HepG2 (cell line): ENCODE measurements at regions not wholly inside any gene's neighbourhood (a gene's known extent, or its start where the extent isn't known, plus 50 kb on each side); places are given as distances from the start of the nearest gene placed in this dataset.

ENCODE experiments used
- ATAC-seq: fragments of 200-7000 bp; cut with Tn5 transposase; 3 replicates; pipeline ENCODE4 v1.9.1; 2020; ENCODE audit warnings: mild to moderate bottlenecking, moderate library complexity
- BruUV-seq: library from RNA; stranded (reverse); fragments of 400-500 nt; replicated peaks from 2 replicates; lab custom pipeline; 2021; lab: Mats Ljungman, UMichigan
- CTCF ChIA-PET: fragments of 300-600 bp; formaldehyde crosslinking; extraction: SDS; loops from one replicate; lab custom pipeline; 2021; ENCODE audit warnings: low total read pairs, inconsistent platforms, low intra/inter-chr PET ratio; lab: Yijun Ruan, JAX
- POLR2A ChIA-PET: fragments of 350-600 bp; sonication (Branson Sonifier 250); formaldehyde crosslinking; loops from one replicate; lab custom pipeline; 2020; ENCODE audit warnings: antibody characterized with exemption, inconsistent platforms; lab: Yijun Ruan, JAX
- DNase-seq: peaks from one replicate; pipeline ENCODE4 v3.0.0-alpha.2; 2015; ENCODE audit warnings: low spot score
- FAIRE-seq: peaks from 3 replicates; lab custom pipeline; 2011; peaks lifted over from hg19 to GRCh38; lab: Jason Lieb, UNC
- H2AFZ ChIP-seq: one replicate; pipeline ENCODE4 v1.6.1; 2011; ENCODE audit warnings: low read length, inconsistent platforms
- H3K27ac ChIP-seq: fragments of 300-600 bp; 3 replicates; pipeline ENCODE4 v1.8.0; 2011; ENCODE audit warnings: mixed run types, mild to moderate bottlenecking, mixed read lengths, low read length, inconsistent platforms; ENCODE audit not compliant: insufficient read depth; ENCODE audit errors: extremely low read length
- H3K27me3 ChIP-seq, 2 experiments: fragments of 200-600 bp in 1 of 2; 2 replicates in 1 of 2; 3 replicates in 1 of 2; pipeline versions ENCODE4 v1.6.0 to v1.8.0; 2011; ENCODE audit warnings: low read length in 2 of 2, mild to moderate bottlenecking in 2 of 2, moderate library complexity in 2 of 2, inconsistent platforms in 1 of 2; ENCODE audit not compliant: insufficient read depth in 2 of 2, control insufficient read depth in 1 of 2
- H3K36me3 ChIP-seq, 2 experiments: fragments of 200-600 bp in 1 of 2; replicated peaks in 1 of 2; 2 replicates in 1 of 2; 3 replicates in 1 of 2; pipeline versions ENCODE4 v1.5.1 to v1.8.0; 2011; ENCODE audit warnings: low read length in 2 of 2, inconsistent platforms in 1 of 2; ENCODE audit not compliant: insufficient read depth in 2 of 2, control insufficient read depth in 1 of 2
- H3K4me1 ChIP-seq: 2 replicates; pipeline ENCODE4 v1.5.1; 2012; ENCODE audit warnings: low read length, inconsistent platforms; ENCODE audit not compliant: insufficient read depth
- H3K4me2 ChIP-seq: 2 replicates; pipeline ENCODE4 v1.6.0; 2011; ENCODE audit warnings: low read depth, low read length, inconsistent platforms
- H3K4me3 ChIP-seq, 3 experiments: fragments of 200-600 bp in 1 of 3; sonication (generic), shearing (Covaris generic) in 1 of 3; replicated peaks in 1 of 3; 2 replicates each; pipeline ENCODE4 v1.5.1; 2011 to 2016; ENCODE audit warnings: low read length in 3 of 3, inconsistent platforms in 2 of 3, low read depth in 2 of 3, mild to moderate bottlenecking in 2 of 3, control low read depth in 1 of 3, mixed read lengths in 1 of 3; ENCODE audit not compliant: insufficient read depth in 1 of 3
- H3K79me2 ChIP-seq: one replicate; pipeline ENCODE4 v1.6.1; 2011; ENCODE audit warnings: low read length, inconsistent platforms; ENCODE audit not compliant: insufficient read depth
- H3K9ac ChIP-seq: 2 replicates; pipeline ENCODE4 v1.6.0; 2011; ENCODE audit warnings: mild to moderate bottlenecking, low read depth, low read length, inconsistent platforms; ENCODE audit not compliant: insufficient read depth
- H3K9me3 ChIP-seq: 2 replicates; pipeline ENCODE4 v1.5.1; 2012; ENCODE audit warnings: mild to moderate bottlenecking, low read length
- H4K20me1 ChIP-seq: 2 replicates; pipeline ENCODE4 v1.6.0; 2011; ENCODE audit warnings: inconsistent platforms, mild to moderate bottlenecking, low read length, moderate library complexity; ENCODE audit not compliant: insufficient read depth
- BRD4 ChIP-seq: sonication (generic); formaldehyde crosslinking; IDR thresholded peaks from 2 replicates; pipeline ENCODE4 v1.4.0; 2020; ENCODE audit warnings: missing genetic modification reagents
- CCAR2 ChIP-seq: fragments of 200-400 bp; formaldehyde crosslinking; optimal IDR thresholded peaks from 2 replicates; pipeline ENCODE3; 2018; ENCODE audit warnings: low read depth, mild to moderate bottlenecking, low read length, moderate library complexity
- NR2F2 ChIP-seq: IDR thresholded peaks from 2 replicates; pipeline ENCODE4 v1.6.1; 2012; ENCODE audit warnings: low read depth, inconsistent platforms, borderline replicate concordance
- ZNF546 ChIP-seq: sonication (generic); formaldehyde crosslinking; conservative IDR thresholded peaks from 2 replicates; pipeline ENCODE4 v1.8.1; 2023; ENCODE audit warnings: mild to moderate bottlenecking, missing genetic modification reagents
- ZNF552 ChIP-seq: sonication (generic); formaldehyde crosslinking; IDR thresholded peaks from 2 replicates; pipeline ENCODE4 v1.9.0; 2022; ENCODE audit warnings: missing genetic modification reagents, mild to moderate bottlenecking, borderline replicate concordance
- WGBS: methylation state at CpG from one replicate; pipeline ENCODE4 v1.1.6; 2017; ENCODE audit warnings: low lambda C conversion rate; 5-methylcytosine and 5-hydroxymethylcytosine counted together
- in situ Hi-C: cut with HindIII; loops from 2 replicates; pipeline ENCODE4 v1.10.0; 2017; ENCODE audit warnings: low pct_unique_long_range_greater_than_20kb; ENCODE audit not compliant: extremely low pct_ligation_motif_present
- intact Hi-C: fragments of 100-400 bp; cut with micrococcal nuclease; formaldehyde crosslinking; loops from one replicate; pipeline ENCODE4 v1.10.0; 2022; ENCODE audit not compliant: unreplicated experiment
- TF ChIP-seq, protein P1 (sequence below): sonication (generic); formaldehyde crosslinking; IDR thresholded peaks from 2 replicates; pipeline ENCODE4 v1.4.0; 2020; ENCODE audit warnings: mild to moderate bottlenecking, missing genetic modification reagents

DNA sequence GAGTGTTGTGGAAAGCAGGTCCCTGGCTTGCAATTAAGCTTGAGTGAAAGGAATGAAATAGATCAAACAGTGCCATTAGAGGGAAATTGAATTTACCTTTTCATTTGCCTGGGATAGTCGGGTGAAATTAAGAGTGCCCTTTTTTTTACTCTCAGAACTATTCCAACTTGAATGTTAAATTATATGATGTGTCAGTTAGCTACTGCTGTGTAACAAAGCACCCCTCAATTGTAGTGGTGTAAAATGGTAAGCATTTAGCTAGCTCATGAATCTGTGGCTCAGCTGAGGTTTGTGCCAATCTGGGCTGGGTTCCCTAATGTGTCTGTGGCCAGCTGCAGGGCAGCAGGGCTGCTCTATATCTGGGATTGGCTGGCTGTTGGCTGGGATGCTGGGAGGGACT lies 571.4 kb downstream of the MN1 start (continued):
- TF ChIP-seq, protein P1, sequence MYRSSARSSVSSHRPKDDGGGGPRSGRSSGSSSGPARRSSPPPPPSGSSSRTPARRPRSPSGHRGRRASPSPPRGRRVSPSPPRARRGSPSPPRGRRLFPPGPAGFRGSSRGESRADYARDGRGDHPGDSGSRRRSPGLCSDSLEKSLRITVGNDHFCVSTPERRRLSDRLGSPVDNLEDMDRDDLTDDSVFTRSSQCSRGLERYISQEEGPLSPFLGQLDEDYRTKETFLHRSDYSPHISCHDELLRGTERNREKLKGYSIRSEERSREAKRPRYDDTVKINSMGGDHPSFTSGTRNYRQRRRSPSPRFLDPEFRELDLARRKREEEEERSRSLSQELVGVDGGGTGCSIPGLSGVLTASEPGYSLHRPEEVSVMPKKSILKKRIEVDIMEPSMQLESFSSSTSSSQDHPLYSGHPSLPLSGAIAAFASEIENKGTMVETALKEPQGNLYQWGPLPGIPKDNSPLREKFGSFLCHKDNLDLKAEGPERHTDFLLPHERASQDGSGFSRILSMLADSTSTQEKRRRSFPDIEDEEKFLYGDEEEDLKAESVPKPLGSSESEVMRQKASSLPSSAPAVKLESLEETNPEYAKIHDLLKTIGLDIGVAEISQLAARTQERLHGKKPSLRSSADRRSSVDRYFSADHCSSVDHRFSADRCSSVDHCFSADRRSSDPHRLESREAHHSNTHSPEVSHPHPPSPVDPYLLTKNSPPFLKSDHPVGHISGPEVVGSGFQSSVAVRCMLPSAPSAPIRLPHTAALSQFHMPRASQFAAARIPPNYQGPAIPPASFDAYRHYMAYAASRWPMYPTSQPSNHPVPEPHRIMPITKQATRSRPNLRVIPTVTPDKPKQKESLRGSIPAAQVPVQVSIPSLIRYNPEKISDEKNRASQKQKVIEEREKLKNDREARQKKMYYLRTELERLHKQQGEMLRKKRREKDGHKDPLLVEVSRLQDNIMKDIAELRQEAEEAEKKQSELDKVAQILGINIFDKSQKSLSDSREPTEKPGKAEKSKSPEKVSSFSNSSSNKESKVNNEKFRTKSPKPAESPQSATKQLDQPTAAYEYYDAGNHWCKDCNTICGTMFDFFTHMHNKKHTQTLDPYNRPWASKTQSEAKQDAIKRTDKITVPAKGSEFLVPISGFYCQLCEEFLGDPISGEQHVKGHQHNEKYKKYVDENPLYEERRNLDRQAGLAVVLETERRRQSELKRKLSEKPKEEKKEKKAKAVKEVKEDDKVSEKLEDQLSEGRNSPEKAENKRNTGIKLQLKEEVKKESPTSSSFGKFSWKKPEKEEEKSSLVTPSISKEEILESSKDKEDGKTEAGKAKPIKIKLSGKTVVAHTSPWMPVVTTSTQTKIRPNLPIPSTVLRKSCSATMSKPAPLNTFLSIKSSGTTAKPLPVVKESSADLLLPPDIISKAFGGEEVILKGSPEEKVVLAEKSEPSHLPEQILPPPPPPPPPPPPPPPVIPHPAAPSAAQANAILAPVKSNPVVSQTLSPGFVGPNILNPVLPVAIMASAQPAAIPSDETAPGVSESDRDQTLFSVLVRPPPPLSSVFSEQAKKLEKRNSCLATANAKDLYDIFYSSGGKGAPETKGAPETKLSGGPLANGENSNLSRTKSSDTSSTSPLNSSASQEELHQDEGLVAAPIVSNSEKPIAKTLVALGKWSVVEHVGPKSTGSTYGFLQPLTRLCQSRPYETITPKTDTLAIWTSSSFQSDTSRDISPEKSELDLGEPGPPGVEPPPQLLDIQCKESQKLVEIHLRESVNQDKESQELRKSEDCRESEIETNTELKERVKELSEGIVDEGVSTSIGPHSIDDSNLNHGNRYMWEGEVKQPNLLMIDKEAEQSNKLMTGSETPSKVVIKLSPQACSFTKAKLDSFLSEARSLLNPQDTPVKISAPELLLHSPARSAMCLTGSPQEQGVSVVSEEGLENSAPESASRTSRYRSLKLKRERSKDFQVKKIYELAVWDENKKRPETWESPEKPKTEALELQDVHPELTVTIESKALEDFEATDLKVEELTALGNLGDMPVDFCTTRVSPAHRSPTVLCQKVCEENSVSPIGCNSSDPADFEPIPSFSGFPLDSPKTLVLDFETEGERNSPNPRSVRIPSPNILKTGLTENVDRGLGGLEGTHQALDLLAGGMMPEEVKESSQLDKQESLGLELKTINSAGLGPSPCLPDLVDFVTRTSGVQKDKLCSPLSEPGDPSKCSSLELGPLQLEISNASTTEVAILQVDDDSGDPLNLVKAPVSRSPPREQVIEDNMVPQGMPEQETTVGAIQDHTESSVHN (CRISPR knock-in tag), result no peak
- TF ChIP-seq ZNF546 (CRISPR knock-in tag) (no peak), ZNF552 (no peak), NR2F2 (no peak), BRD4 (CRISPR knock-in tag) (no peak)

DNA sequence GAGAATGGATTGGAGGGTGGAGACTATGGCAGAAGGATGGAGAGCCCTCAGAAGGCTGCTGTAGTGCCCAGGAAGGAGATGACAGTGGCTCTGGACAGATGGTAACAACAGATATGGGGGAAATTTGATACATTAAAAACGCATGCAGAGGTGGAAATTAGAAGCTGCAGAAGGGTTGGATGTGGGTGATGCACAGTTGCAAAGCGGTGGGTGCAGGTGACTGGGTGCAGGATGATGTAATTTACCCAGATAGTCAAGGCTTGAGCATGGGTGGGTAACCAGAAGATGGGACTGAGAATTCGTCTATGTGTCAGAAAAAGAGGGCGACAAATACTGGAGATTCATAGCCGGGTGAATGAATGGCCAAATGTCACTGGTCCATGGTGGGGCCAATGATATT lies 570.3 kb downstream of the MN1 start:
- no peak for TF ChIP-seq CCAR2
- H3K27me3 ChIP-seq, result no peaks in the 10 kb centered on the region; a peak in 1 of 5 replicates
- intact Hi-C loops, result no loop called here
- DNase-seq, result no peak
- in situ Hi-C loops, result no loop called here
- ChIA-PET POLR2A (no interaction called here), CTCF (no interaction called here)
- no TSS peak for BruUV-seq
- no peak overlapping the region for H3K9ac ChIP-seq
- H4K20me1 ChIP-seq, result no peaks in the 10 kb centered on the region
- H3K4me3 ChIP-seq, result no peak overlapping the region
- no peaks in the 10 kb centered on the region for H3K79me2 ChIP-seq
- H3K9me3 ChIP-seq, result no peaks in the 10 kb centered on the region
- H3K4me2 ChIP-seq, result no peak overlapping the region
- ATAC-seq, result no peak
- no peak overlapping the region for H2AFZ ChIP-seq
- no peak overlapping the region for H3K27ac ChIP-seq
- WGBS, result 19% methylated on average over 5 of the region's 5 CpGs
- no peaks in the 10 kb centered on the region for H3K4me1 ChIP-seq
- FAIRE-seq, result no peak
- H3K36me3 ChIP-seq, result no peaks in the 10 kb centered on the region
